Cardiac fibroblast (primary cell): ENCODE measurements at regions not wholly inside any gene's neighbourhood (a gene's known extent, or its start where the extent isn't known, plus 50 kb on each side); places are given as distances from the start of the nearest gene placed in this dataset.
"Not testable (repeated sequence)": the region's sequence is repeated elsewhere in the genome, so short reads cannot be mapped to it uniquely, and the experiment has no call there.

ENCODE experiments used
- DNase-seq, 2 donors: peaks; one replicate each; pipeline versions ENCODE4 v3.0.0 to v3.0.0-alpha.2; 2010; ENCODE audit warnings: low read depth in 2 of 2
- H3K4me3 ChIP-seq, 2 donors: replicated peaks in 1 of 2; 1 replicate in 1 of 2; 2 replicates in 1 of 2; pipeline ENCODE4 v1.5.1; 2011; ENCODE audit warnings: low read depth in 2 of 2, low read length in 2 of 2, mild to moderate bottlenecking in 2 of 2, moderate library complexity in 1 of 2
- CTCF ChIP-seq: IDR thresholded peaks from one replicate; pipeline ENCODE4 v1.5.1; 2011; ENCODE audit warnings: low read depth, mild to moderate bottlenecking, low read length, inconsistent platforms

- DNase-seq, result no peak
- H3K4me3 ChIP-seq, result no peak overlapping the region
- no peak for TF ChIP-seq CTCF
These were observed 512.7 kb downstream of the IRS1 start for GRCh38 chr2:226286916-226287315.

GRCh38 chr2:226283796-226284195 lies 515.8 kb downstream of the IRS1 start:
- TF ChIP-seq CTCF, result no peak
- DNase-seq, result no peak
- H3K4me3 ChIP-seq, result no peak overlapping the region

GRCh38 chr2:226282151-226282550 lies 517.5 kb downstream of the IRS1 start:
- no peak overlapping the region for H3K4me3 ChIP-seq
- no peak for TF ChIP-seq CTCF
- no peak for DNase-seq

GRCh38 chr2:226280136-226280535 lies 519.5 kb downstream of the IRS1 start:
- DNase-seq, H3K4me3 ChIP-seq: not testable (repeated sequence)

GRCh38 chr2:226275215-226275614 lies 524.4 kb downstream of the IRS1 start:
- DNase-seq, result no peak
- no peak overlapping the region for H3K4me3 ChIP-seq
- TF ChIP-seq CTCF, result no peak

- no peak for TF ChIP-seq CTCF
- no peak overlapping the region for H3K4me3 ChIP-seq
- peak in 1 of 2 donors; percentile 33 for DNase-seq
These were observed 525.5 kb downstream of the IRS1 start for GRCh38 chr2:226274143-226274542.

GRCh38 chr2:226273440-226273839 lies 526.2 kb downstream of the IRS1 start:
- H3K4me3 ChIP-seq, result no peak overlapping the region
- DNase-seq, result no peak
- no peak for TF ChIP-seq CTCF
